Eye (tissue), 1 donor: ENCODE measurements at regions not wholly inside any gene's neighbourhood (a gene's known extent, or its start where the extent isn't known, plus 50 kb on each side); places are given as distances from the start of the nearest gene placed in this dataset.
"Not testable (repeated sequence)": the region's sequence is repeated elsewhere in the genome, so short reads cannot be mapped to it uniquely, and the experiment has no call there.

Source experiments
- DNase-seq: peaks from one replicate; pipeline ENCODE4 v3.0.0-alpha.2; 2015

- DNase-seq: peak; percentile 9
Observed at GRCh38 chr11:81700076-81700475, 1033.6 kb downstream of the FAM181B start.

GRCh38 chr11:81687057-81687456 is 1046.6 kb downstream of the FAM181B start:
- no peak for DNase-seq

- no peak for DNase-seq
Observed at GRCh38 chr11:81674211-81674610, 1059.5 kb downstream of the FAM181B start.

- no peak for DNase-seq
Observed at GRCh38 chr11:81673001-81673400, 1060.7 kb downstream of the FAM181B start.

- no peak for DNase-seq
Observed at GRCh38 chr11:81669935-81670543, 1063.6 kb downstream of the FAM181B start.

GRCh38 chr11:81658722-81659121 is 1074.9 kb downstream of the FAM181B start:
- no peak for DNase-seq

GRCh38 chr11:81655351-81655750 is 1078.3 kb downstream of the FAM181B start:
- no peak for DNase-seq

- peak; percentile 33 for DNase-seq
Observed at GRCh38 chr11:81647374-81647773, 1086.3 kb downstream of the FAM181B start.

GRCh38 chr11:81644239-81644840 is 1089.3 kb downstream of the FAM181B start:
- DNase-seq: peak; percentile 61

GRCh38 chr11:81634483-81634882 is 1099.2 kb downstream of the FAM181B start:
- no peak for DNase-seq

- no peak for DNase-seq
Observed at GRCh38 chr11:81602508-81602907, 1131.2 kb downstream of the FAM181B start.

GRCh38 chr11:81596704-81597103 is 1137.0 kb downstream of the FAM181B start:
- no peak for DNase-seq

- no peak for DNase-seq
Observed at GRCh38 chr11:81585390-81585933, 1148.2 kb downstream of the FAM181B start.

- peak; percentile 12 for DNase-seq
Observed at GRCh38 chr11:81579339-81579738, 1154.3 kb downstream of the FAM181B start.

GRCh38 chr11:81578571-81578970 is 1155.1 kb downstream of the FAM181B start:
- DNase-seq: no peak

GRCh38 chr11:81574301-81574700 is 1159.4 kb downstream of the FAM181B start:
- no peak for DNase-seq

- no peak for DNase-seq
Observed at GRCh38 chr11:81573367-81573766, 1160.3 kb downstream of the FAM181B start.

GRCh38 chr11:81570669-81571068 is 1163.0 kb downstream of the FAM181B start:
- DNase-seq: no peak

GRCh38 chr11:81569999-81570398 is 1163.7 kb downstream of the FAM181B start:
- DNase-seq: no peak

GRCh38 chr11:81568918-81569317 is 1164.7 kb downstream of the FAM181B start:
- DNase-seq: no peak

GRCh38 chr11:81548123-81548522 is 1185.5 kb downstream of the FAM181B start:
- DNase-seq: no peak

- not testable (repeated sequence) for DNase-seq
Observed at GRCh38 chr11:81539806-81540205, 1193.9 kb downstream of the FAM181B start.

GRCh38 chr11:81515566-81515965 is 1218.1 kb downstream of the FAM181B start:
- no peak for DNase-seq

- DNase-seq: peak; percentile 75
Observed at GRCh38 chr11:81497202-81497804, 1236.4 kb downstream of the FAM181B start.
